Lower leg skin (tissue), 3 donors: ENCODE measurements at regions not wholly inside any gene's neighbourhood (a gene's known extent, or its start where the extent isn't known, plus 50 kb on each side); places are given as distances from the start of the nearest gene placed in this dataset.

Experiments
- CTCF ChIP-seq, 3 donors: fragments of 450-650 bp; IDR thresholded peaks; one replicate each; pipeline ENCODE4 v1.5.1; 2016; ENCODE audit warnings: antibody characterized with exemption in 3 of 3, mild to moderate bottlenecking in 3 of 3, moderate library complexity in 2 of 3
- POLR2A ChIP-seq, 2 donors: fragments of 450-650 bp; IDR thresholded peaks; one replicate each; pipeline ENCODE4 v1.6.1; 2016 to 2017; ENCODE audit warnings: antibody characterized with exemption in 2 of 2, mild to moderate bottlenecking in 1 of 2, moderate library complexity in 1 of 2

DNA sequence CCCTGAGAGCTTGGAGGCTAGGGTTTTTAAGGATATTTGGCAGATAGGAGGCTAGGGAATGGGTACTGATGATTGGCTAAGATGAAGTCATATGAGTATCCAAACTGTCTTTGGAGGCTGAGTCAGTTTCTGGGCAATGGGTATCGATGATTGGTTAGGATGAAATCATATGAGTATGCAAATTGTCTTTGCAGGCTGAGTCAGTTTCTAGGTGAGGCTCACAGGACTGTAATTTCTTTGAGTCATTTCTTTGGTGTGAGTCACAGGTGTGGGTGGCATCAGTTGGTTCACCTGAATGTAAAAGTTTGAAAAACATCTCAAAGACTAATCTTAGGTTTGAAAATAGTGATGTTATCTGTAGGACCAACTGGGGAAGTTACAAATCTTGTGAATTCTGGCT, 1068.0 kb downstream of the NR2F1-AS1 start:
- TF ChIP-seq CTCF (IDR thresholded peaks at IDR 0.05) = no peak
- TF ChIP-seq POLR2A (IDR thresholded peaks at IDR 0.05) = no peak
